ENCODE measurements at regions not wholly inside any gene's neighbourhood (a gene's known extent, or its start where the extent isn't known, plus 50 kb on each side); places are given as distances from the start of the nearest gene placed in this dataset.

GRCh38 chr1:34371829-34372532 lies 195.3 kb downstream of the C1orf94 start:
- Histone ChIP-seq H3K4me3 (no peak overlapping the region), H3K27ac (no peak overlapping the region), H3K4me1 (no peaks in the 10 kb centered on the region), H3K36me3 (no peaks in the 10 kb centered on the region), H3K27me3 (peaks cover 2% of the 10 kb centered on the region), H3K9me3 (no peaks in the 10 kb centered on the region)
- no peak for TF ChIP-seq CTCF (IDR thresholded peaks at IDR 0.05)
- no peak for TF ChIP-seq POLR2A (IDR thresholded peaks at IDR 0.05)
- no peak for TF ChIP-seq EP300 (IDR thresholded peaks at IDR 0.05)
- no peak for TF ChIP-seq POLR2AphosphoS5 (IDR thresholded peaks at IDR 0.05)
- no peak for DNase-seq (ENCODE audit: low spot score in 2 of 2)
- WGBS: 92% methylated on average over 1 of the region's 1 CpG

DNA sequence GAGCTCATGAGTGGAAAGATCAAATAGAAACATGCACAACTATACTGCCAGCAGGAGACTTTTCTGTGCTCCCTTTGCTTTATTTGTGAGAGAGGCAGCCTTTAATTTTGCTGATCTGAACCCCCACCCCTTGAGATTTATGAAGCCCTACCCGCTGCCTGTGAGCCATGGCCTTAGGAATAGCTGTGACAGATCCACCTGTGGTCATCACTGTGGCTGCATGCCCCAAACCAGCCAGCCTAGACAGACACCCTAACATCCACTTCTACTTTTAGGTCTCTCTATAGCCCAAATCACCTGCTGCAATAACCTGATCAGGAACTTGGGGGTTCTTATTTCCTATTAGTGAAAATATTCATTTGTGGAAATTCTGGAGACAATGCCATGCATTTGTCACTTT lies 196.2 kb downstream of the C1orf94 start:
- Histone ChIP-seq H3K36me3 (no peaks in the 10 kb centered on the region), H3K4me3 (no peak overlapping the region), H3K27me3 (peaks cover 9% of the 10 kb centered on the region), H3K9me3 (no peaks in the 10 kb centered on the region), H3K27ac (no peak overlapping the region), H3K4me1 (no peaks in the 10 kb centered on the region)
- WGBS: 64% methylated on average over 1 of the region's 1 CpG
- DNase-seq (ENCODE audit: low spot score in 2 of 2): no peak
- no peak for TF ChIP-seq CTCF (IDR thresholded peaks at IDR 0.05)
- TF ChIP-seq POLR2A (IDR thresholded peaks at IDR 0.05): no peak
- no peak for TF ChIP-seq POLR2AphosphoS5 (IDR thresholded peaks at IDR 0.05)

DNA sequence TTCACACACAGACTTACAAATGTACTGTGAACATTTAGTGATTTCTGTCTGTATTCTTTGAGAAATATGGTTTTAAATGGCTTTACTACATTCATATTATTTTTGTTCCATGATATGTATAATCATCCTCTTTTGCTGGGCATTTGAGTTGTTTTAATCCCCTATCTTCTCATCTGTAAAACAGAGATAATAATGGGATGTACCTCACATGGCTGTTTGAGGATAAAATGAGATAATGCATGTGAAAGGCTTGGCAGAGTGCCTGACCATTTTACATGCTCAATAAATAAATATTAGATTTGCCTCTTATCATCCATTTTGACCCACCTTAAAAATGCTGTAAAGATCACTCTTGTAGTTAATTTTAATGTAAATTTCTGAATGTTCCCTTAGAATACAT lies 197.2 kb downstream of the C1orf94 start:
- H3K4me1 ChIP-seq: no peaks in the 10 kb centered on the region
- no peak for DNase-seq (ENCODE audit: low spot score in 2 of 2)
- no peak overlapping the region for H3K4me3 ChIP-seq
- peaks cover 18% of the 10 kb centered on the region for H3K27me3 ChIP-seq
- H3K9me3 ChIP-seq: no peaks in the 10 kb centered on the region
- H3K36me3 ChIP-seq: no peaks in the 10 kb centered on the region
- TF ChIP-seq CTCF (IDR thresholded peaks at IDR 0.05) (no peak), POLR2A (IDR thresholded peaks at IDR 0.05) (no peak), POLR2AphosphoS5 (IDR thresholded peaks at IDR 0.05) (no peak)
- no peak overlapping the region for H3K27ac ChIP-seq

- H3K27me3 ChIP-seq: peaks cover 39% of the 10 kb centered on the region
- 57% methylated on average over 2 of the region's 2 CpGs for WGBS
These were observed 199.8 kb downstream of the C1orf94 start for GRCh38 chr1:34376531-34376930.

More at GRCh38 chr1:34376531-34376930, 199.8 kb downstream of the C1orf94 start:
- TF ChIP-seq POLR2A (IDR thresholded peaks at IDR 0.05): no peak
- no peak for TF ChIP-seq CTCF (IDR thresholded peaks at IDR 0.05)
- TF ChIP-seq EP300 (IDR thresholded peaks at IDR 0.05): no peak
- TF ChIP-seq POLR2AphosphoS5 (IDR thresholded peaks at IDR 0.05): no peak
- DNase-seq (ENCODE audit: low spot score in 2 of 2): no peak
- Histone ChIP-seq H3K4me1 (no peaks in the 10 kb centered on the region), H3K9me3 (no peaks in the 10 kb centered on the region), H3K4me3 (no peak overlapping the region), H3K27ac (no peak overlapping the region), H3K36me3 (no peaks in the 10 kb centered on the region)
